Muscle of arm (tissue), 1 donor: ENCODE measurements at regions not wholly inside any gene's neighbourhood (a gene's known extent, or its start where the extent isn't known, plus 50 kb on each side); places are given as distances from the start of the nearest gene placed in this dataset.
A peak's percentile ranks its signal among the peaks of the same experiment; 100 is the strongest.
"Not testable (repeated sequence)": the region's sequence is repeated elsewhere in the genome, so short reads cannot be mapped to it uniquely, and the experiment has no call there.

ENCODE experiments used
- DNase-seq: peaks from one replicate; pipeline ENCODE4 v3.0.0-alpha.2; 2013

GRCh38 chr5:20370061-20370460 is 382.1 kb upstream of the CDH18 start:
- DNase-seq = no peak

GRCh38 chr5:20369518-20369885 is 381.5 kb upstream of the CDH18 start:
- no peak for DNase-seq

GRCh38 chr5:20368571-20369517 is 380.8 kb upstream of the CDH18 start:
- no peak for DNase-seq

GRCh38 chr5:20367178-20367577 is 379.2 kb upstream of the CDH18 start:
- no peak for DNase-seq

GRCh38 chr5:20360263-20360662 is 372.3 kb upstream of the CDH18 start:
- DNase-seq = peak; percentile 7

- DNase-seq = no peak
Measured at GRCh38 chr5:20359377-20359776, 371.4 kb upstream of the CDH18 start.

GRCh38 chr5:20353499-20353898 is 365.5 kb upstream of the CDH18 start:
- no peak for DNase-seq

GRCh38 chr5:20351849-20352248 is 363.8 kb upstream of the CDH18 start:
- DNase-seq = no peak

- DNase-seq = no peak
Measured at GRCh38 chr5:20348321-20348720, 360.3 kb upstream of the CDH18 start.

- DNase-seq = no peak
Measured at GRCh38 chr5:20347334-20347733, 359.3 kb upstream of the CDH18 start.

- no peak for DNase-seq
Measured at GRCh38 chr5:20340126-20340525, 352.1 kb upstream of the CDH18 start.

- no peak for DNase-seq
Measured at GRCh38 chr5:20335978-20336377, 348.0 kb upstream of the CDH18 start.

GRCh38 chr5:20331826-20332225 is 343.8 kb upstream of the CDH18 start:
- DNase-seq = no peak

- no peak for DNase-seq
Measured at GRCh38 chr5:20323323-20323722, 335.3 kb upstream of the CDH18 start.

- no peak for DNase-seq
Measured at GRCh38 chr5:20307391-20307790, 319.4 kb upstream of the CDH18 start.

GRCh38 chr5:20305463-20305862 is 317.5 kb upstream of the CDH18 start:
- DNase-seq = no peak

- not testable (repeated sequence) for DNase-seq
Measured at GRCh38 chr5:20304570-20304969, 316.6 kb upstream of the CDH18 start.

GRCh38 chr5:20300110-20300509 is 312.1 kb upstream of the CDH18 start:
- DNase-seq = no peak

GRCh38 chr5:20294696-20295095 is 306.7 kb upstream of the CDH18 start:
- no peak for DNase-seq

- no peak for DNase-seq
Measured at GRCh38 chr5:20291766-20292165, 303.8 kb upstream of the CDH18 start.

- no peak for DNase-seq
Measured at GRCh38 chr5:20287640-20288039, 299.6 kb upstream of the CDH18 start.

GRCh38 chr5:20286512-20286911 is 298.5 kb upstream of the CDH18 start:
- DNase-seq = no peak

GRCh38 chr5:20276959-20277263 is 288.9 kb upstream of the CDH18 start:
- DNase-seq = no peak
